Epithelial cell of prostate (primary cell): ENCODE measurements at regions not wholly inside any gene's neighbourhood (a gene's known extent, or its start where the extent isn't known, plus 50 kb on each side); places are given as distances from the start of the nearest gene placed in this dataset.

ENCODE experiments used
- DNase-seq: peaks from one replicate; pipeline ENCODE4 v3.0.0-alpha.2; 2011; ENCODE audit warnings: low read depth, low spot score
- H3K27ac ChIP-seq: fragments of 450-650 bp; 2 replicates; pipeline ENCODE4 v1.5.1; 2017; ENCODE audit warnings: mild to moderate bottlenecking

GRCh38 chr14:38442208-38442607, 186.3 kb upstream of the CLEC14A start:
- no peak overlapping the region for H3K27ac ChIP-seq
- no peak for DNase-seq

- H3K27ac ChIP-seq: no peak overlapping the region
- no peak for DNase-seq
These were observed 176.3 kb upstream of the CLEC14A start for GRCh38 chr14:38432186-38432585.

DNA sequence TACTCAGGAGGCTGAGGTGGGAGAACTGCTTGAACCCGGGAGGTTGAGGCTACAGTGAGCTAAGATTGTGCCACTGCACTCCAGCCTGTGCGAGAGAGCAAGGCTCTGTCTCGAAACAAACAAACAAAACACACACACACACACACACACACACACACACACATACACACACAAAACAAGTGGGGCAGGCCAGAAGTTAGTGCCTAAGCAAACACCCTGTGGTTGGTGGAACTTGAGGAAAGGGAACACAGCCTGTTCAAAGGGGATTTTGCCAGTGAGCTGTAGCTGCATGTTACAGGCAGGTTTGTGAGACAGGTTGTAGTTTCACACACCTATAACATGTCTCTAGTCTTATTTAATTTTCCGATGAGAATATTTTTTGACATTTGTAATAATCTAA, 175.3 kb upstream of the CLEC14A start:
- no peak overlapping the region for H3K27ac ChIP-seq
- no peak for DNase-seq

DNA sequence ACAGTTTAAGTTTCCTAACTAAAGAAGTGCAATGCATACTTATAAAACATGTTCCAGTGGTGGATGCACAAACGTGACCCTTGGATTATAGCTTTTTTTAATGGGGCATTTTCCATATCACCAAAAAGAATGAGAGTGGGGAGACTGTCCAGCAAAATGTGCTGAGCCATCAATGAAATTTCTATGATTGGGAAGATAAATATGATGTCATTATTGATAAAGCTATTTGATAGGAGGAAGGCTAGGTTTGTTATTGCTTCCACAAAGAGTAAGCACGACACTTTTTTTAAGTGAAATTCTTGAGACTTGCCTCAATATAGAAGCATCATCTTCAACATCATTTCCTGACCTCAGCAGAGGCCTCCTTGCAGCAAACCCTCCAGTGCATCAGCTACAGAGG, 174.6 kb upstream of the CLEC14A start:
- DNase-seq: no peak
- no peak overlapping the region for H3K27ac ChIP-seq

DNA sequence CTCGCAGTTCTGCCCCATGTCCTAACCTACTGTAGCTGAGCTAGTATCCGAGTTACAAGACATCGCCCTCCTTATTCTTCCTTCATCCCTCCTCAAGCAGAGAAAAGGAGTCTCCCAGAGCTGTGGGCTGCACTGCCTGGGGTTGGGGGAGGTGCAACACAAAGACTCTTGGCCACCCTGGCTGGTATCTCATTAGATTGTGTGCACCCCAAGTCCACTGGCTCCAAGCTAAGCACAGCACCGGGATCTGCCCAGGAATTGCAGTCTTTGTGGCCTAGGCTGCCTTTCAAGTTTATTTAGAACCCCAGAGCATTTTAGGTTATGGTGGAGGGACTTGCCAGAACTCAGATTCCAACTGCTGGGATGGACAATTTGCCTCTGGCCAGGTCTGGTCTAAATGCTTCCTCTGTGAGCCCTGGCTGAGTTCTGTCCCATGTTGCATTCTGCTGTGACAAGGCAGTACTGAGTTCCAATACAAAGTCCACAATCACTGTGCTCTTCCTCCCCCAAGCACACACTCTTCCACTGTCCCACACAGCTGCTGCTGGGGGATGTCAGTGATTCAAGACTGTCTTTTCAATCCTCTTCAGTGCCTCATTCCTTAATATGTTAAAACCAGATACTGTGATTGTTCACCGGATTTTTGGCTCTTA, 169.6 kb upstream of the CLEC14A start:
- no peak for DNase-seq
- no peak overlapping the region for H3K27ac ChIP-seq

DNA sequence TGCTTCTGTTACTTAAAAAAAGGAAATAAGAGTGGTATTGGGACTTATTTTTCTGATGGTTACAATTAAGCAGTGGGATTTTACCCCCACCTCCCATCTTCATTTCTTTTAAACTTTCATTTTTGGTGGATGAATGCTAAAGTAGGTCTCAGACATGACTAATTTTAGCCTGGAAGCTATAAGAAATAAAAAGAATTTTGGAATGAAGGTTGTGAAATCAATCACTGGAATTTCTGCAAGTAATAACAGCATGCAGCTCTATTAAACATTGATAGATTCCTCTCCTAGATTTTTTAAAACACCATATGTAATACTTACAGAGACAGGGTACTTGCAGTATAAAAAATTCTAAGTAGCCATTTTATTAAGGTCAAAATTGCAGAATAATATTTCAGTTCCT, 164.2 kb upstream of the CLEC14A start:
- H3K27ac ChIP-seq: no peak overlapping the region
- DNase-seq: no peak

DNA sequence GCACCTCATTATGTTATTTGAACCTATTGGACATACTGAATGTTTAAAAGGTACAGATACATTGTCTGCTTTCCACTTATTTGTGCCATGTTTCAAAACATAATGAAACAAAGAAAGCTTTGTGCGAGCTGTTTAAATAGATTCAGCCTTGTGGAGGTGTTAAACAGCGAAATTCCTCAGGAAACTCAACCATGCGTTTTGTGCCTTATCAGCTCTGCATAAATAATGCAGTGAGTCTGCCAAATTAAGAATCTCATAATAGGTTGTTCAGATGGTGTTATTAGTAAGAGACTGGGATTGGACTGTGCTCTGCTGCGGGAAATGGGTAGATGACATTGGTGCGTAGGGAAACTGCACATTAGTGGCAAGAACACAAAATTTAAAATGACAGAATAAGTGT, 163.7 kb upstream of the CLEC14A start:
- no peak overlapping the region for H3K27ac ChIP-seq
- DNase-seq: no peak

- DNase-seq: no peak
- H3K27ac ChIP-seq: no peak overlapping the region
These were observed 156.8 kb upstream of the CLEC14A start for GRCh38 chr14:38412654-38413053.

GRCh38 chr14:38410442-38410841, 154.5 kb upstream of the CLEC14A start:
- H3K27ac ChIP-seq: no peak overlapping the region
- DNase-seq: no peak

- no peak for DNase-seq
- no peak overlapping the region for H3K27ac ChIP-seq
These were observed 153.3 kb upstream of the CLEC14A start for GRCh38 chr14:38409071-38409705.

DNA sequence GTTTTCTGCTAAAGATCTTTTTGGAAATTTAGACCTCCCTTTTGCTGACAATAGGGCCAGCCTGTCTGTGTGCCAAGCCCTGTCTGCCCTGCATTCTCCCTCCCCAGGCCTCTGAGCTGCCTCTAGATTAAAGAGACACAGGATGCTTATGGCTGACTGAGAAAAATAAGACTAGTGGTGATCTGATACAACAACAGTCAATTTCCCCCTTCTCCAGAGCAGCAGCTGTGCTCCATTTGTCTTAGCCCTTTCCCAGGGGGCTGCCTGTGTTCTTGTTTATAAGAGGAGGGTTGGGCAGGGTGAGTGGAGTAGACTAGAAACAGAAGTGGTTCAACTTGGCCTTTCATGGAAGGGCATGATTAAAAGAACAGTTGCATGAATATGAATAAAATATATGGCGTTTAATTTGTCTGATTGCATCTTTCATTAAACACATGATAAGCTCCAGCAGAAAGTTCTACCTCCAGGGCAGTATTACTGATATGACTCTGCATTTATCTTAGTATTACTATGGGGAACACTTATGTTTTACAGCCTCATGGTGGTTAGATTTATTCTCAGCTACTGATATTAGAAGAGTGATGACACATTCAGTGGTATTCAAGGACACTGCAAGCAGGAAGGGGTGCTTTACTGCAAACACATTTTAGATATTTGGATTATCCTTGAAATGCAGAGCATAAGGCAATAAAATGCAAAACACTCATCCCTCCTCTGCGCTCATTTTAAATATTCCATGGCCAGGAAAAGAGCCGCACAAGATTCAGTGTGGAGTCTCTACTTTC, 150.2 kb upstream of the CLEC14A start:
- DNase-seq: no peak
- H3K27ac ChIP-seq: no peak overlapping the region

DNA sequence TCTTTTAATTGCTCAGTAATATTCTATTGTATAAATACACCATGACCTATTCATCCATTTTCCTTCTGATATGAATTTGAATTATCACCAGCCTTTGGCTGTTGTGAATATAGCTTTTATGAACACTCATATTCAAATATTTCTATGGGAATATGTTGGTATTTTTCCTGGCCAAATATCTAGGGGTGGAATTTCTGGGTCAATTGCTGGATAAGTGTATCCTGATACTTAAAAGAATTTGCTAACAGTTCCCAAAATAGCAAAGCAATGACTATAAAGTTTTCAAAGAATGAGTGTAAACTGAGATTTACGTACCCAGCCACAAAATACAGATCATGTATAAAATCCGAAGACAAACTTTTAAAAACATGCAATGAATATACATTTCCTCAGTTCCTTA, 148.7 kb upstream of the CLEC14A start:
- DNase-seq: no peak
- H3K27ac ChIP-seq: no peak overlapping the region

GRCh38 chr14:38404100-38404541, 148.2 kb upstream of the CLEC14A start:
- H3K27ac ChIP-seq: no peak overlapping the region
- DNase-seq: no peak

GRCh38 chr14:38400751-38401150, 144.9 kb upstream of the CLEC14A start:
- no peak for DNase-seq
- H3K27ac ChIP-seq: no peak overlapping the region

- no peak overlapping the region for H3K27ac ChIP-seq
- DNase-seq: no peak
These were observed 143.8 kb upstream of the CLEC14A start for GRCh38 chr14:38399652-38400051.

DNA sequence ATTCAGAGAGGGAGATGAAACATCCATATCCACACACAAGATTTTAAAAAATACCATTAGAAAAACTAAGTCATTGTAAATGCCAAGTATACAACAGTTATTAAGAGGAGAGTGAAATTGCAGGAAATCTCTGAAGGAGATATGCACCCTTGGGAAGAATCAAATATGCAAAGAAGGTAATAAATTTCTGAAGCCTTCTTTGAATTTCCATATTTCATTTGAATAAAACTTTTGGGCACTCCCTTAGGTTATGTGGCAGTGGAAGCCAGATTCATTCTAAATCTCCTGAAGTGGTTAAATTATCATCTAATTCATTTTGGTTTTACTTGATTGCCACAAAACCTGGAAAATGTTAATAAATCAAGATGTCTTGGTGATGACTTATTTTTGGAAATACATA, 138.9 kb upstream of the CLEC14A start:
- no peak for DNase-seq

GRCh38 chr14:38394064-38394463, 138.2 kb upstream of the CLEC14A start:
- H3K27ac ChIP-seq: no peak overlapping the region
- DNase-seq: no peak

More for the DNA sequence above, 138.9 kb upstream of the CLEC14A start:
- no peak overlapping the region for H3K27ac ChIP-seq

DNA sequence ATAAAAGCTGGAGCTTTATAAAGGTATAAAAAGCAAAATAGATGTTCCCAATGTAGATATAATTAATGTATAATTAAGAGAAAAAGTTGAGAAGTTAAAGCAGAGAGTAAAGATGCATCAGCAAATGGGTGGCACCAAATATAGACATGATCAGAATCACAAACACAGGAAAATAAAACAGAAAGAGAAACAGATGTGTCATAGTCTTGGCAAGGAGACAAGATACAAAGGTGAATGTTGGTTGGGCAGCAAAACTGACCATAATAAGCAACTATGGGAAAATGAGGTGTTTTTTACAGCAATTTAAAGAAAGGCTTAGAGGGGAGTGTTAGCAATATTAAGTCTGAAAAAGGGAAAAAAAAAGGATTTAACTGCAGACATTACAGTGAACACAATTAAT, 135.4 kb upstream of the CLEC14A start:
- DNase-seq: no peak
- H3K27ac ChIP-seq: no peak overlapping the region

DNA sequence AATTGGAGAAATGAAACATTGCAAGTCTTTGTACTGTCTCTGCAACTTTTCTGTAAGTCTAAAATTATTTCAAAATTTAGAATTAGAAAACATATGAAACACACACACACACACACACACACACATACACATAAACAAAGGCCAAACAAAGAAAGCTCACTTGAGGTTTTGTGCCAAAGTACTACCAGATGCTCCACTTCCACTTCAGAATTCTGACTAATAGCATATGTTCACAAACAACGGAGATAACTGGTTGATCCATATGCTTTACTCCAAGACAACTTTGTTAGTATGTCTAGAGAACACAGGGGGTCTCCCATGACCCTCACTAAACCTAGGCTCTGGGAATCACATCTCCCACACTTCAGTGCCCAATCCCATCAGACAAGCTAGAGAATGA, 133.8 kb upstream of the CLEC14A start:
- H3K27ac ChIP-seq: no peak overlapping the region
- DNase-seq: no peak

GRCh38 chr14:38387821-38388220, 131.9 kb upstream of the CLEC14A start:
- DNase-seq: no peak
- H3K27ac ChIP-seq: no peak overlapping the region

DNA sequence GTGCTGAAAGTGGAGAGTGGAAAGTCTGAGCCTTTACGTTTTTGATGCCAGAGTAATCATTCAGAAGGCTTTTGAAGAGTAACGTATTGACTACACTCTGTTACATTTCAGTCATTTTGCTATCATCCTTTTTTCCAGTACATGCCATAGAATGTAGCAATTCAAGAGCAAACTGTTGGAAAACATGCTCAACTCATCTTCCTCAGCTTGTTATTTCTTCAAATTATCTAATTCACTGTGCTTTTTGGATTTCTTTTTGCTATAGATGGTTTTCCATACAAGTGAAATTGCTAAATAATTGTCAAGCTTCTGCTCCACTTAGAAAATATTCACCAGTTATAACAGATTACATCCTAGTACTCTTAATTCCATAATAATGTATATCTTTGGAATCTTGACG, 129.9 kb upstream of the CLEC14A start:
- DNase-seq: no peak
- H3K27ac ChIP-seq: no peak overlapping the region
